Kidney (tissue), 13 donors: ENCODE measurements at regions not wholly inside any gene's neighbourhood (a gene's known extent, or its start where the extent isn't known, plus 50 kb on each side); places are given as distances from the start of the nearest gene placed in this dataset.

Source experiments
- DNase-seq, 5 donors: peaks; one replicate each; pipeline ENCODE4 v3.0.0-alpha.2; 2013 to 2020
- FAIRE-seq: peaks from 2 replicates; lab custom pipeline; 2012; peaks lifted over from hg19 to GRCh38; lab: Jason Lieb, UNC
- H3K27ac ChIP-seq, 2 donors: one replicate each; pipeline ENCODE4 v1.7.0; 2013; ENCODE audit warnings: low read depth in 2 of 2, low read length in 2 of 2, inconsistent platforms in 1 of 2
- H3K27me3 ChIP-seq: one replicate; pipeline ENCODE4 v1.7.1; 2013; ENCODE audit warnings: low read length, inconsistent platforms; ENCODE audit not compliant: control insufficient read depth, insufficient read depth
- H3K36me3 ChIP-seq, 3 donors: one replicate each; pipeline versions ENCODE4 v1.7.0 to v1.7.1; 2013; ENCODE audit warnings: low read length in 3 of 3, control low read depth in 1 of 3, inconsistent platforms in 1 of 3; ENCODE audit not compliant: insufficient read depth in 3 of 3, control insufficient read depth in 2 of 3
- H3K4me1 ChIP-seq, 3 donors: one replicate each; pipeline versions ENCODE4 v1.7.0 to v1.7.1; 2013; ENCODE audit warnings: low read length in 3 of 3, inconsistent platforms in 1 of 3, low read depth in 1 of 3; ENCODE audit not compliant: control insufficient read depth in 2 of 3, insufficient read depth in 2 of 3
- H3K4me3 ChIP-seq, 3 donors: one replicate each; pipeline versions ENCODE4 v1.7.0 to v1.8.1; 2013; ENCODE audit warnings: low read length in 3 of 3, control low read depth in 1 of 3, inconsistent platforms in 1 of 3
- H3K9ac ChIP-seq, 3 donors: one replicate each; pipeline versions ENCODE4 v1.7.0 to v1.7.1; 2013; ENCODE audit warnings: low read length in 3 of 3, control low read depth in 1 of 3, inconsistent platforms in 1 of 3
- H3K9me3 ChIP-seq, 3 donors: one replicate each; pipeline versions ENCODE4 v1.7.0 to v1.7.1; 2013; ENCODE audit warnings: low read length in 3 of 3, control low read depth in 1 of 3, inconsistent platforms in 1 of 3; ENCODE audit not compliant: control insufficient read depth in 2 of 3, insufficient read depth in 1 of 3
- CTCF ChIP-seq: IDR thresholded peaks from 3 replicates; pipeline ENCODE4 v1.5.1; 2012; ENCODE audit warnings: mild to moderate bottlenecking, moderate library complexity, borderline replicate concordance; ENCODE audit not compliant: insufficient read depth; ENCODE audit errors: extremely low read depth
- intact Hi-C: fragments of 100-400 bp; cut with DNase I; formaldehyde crosslinking; loops from one replicate; pipeline ENCODE4 v1.11.1; 2022
- donor health status: control.
- donor health status: control.
- donor health status: control.
- donor health status: control.
- donor health status: control.
- donor health status: DM: yes; HTN: yes; CAD: no.
- donor health status: Normal renal cell carcinoma (clear cell type).

- H3K36me3 ChIP-seq, result no peaks in the 10 kb centered on the region
- no peak for TF ChIP-seq CTCF
These were observed 1128.6 kb downstream of the SLC16A7 start for GRCh38 chr12:60724475-60724874.

GRCh38 chr12:60724984-60725383 lies 1129.2 kb downstream of the SLC16A7 start:
- intact Hi-C loops, result no loop called here

More at GRCh38 chr12:60724475-60724874, 1128.6 kb downstream of the SLC16A7 start:
- Histone ChIP-seq H3K4me3 (no peak overlapping the region), H3K4me1 (no peaks in the 10 kb centered on the region), H3K9ac (no peak overlapping the region), H3K9me3 (no peaks in the 10 kb centered on the region), H3K27ac (no peak overlapping the region), H3K27me3 (no peaks in the 10 kb centered on the region)
- intact Hi-C loops, result no loop called here
- FAIRE-seq, result no peak
- DNase-seq, result no peak

GRCh38 chr12:60752589-60752988 lies 1156.8 kb downstream of the SLC16A7 start:
- Histone ChIP-seq H3K4me3 (no peak overlapping the region), H3K27ac (no peak overlapping the region), H3K27me3 (no peaks in the 10 kb centered on the region), H3K4me1 (no peaks in the 10 kb centered on the region), H3K36me3 (no peaks in the 10 kb centered on the region), H3K9me3 (no peaks in the 10 kb centered on the region), H3K9ac (no peak overlapping the region)
- TF ChIP-seq CTCF, result no peak
- no peak for FAIRE-seq
- no peak for DNase-seq
- intact Hi-C loops, result no loop called here

More at GRCh38 chr12:60724984-60725383, 1129.2 kb downstream of the SLC16A7 start:
- TF ChIP-seq CTCF, result no peak
- FAIRE-seq (no peak), DNase-seq (no peak)
- no peak overlapping the region for H3K9ac ChIP-seq
- H3K27me3 ChIP-seq, result no peaks in the 10 kb centered on the region
- H3K27ac ChIP-seq, result no peak overlapping the region
- no peak overlapping the region for H3K4me3 ChIP-seq
- H3K36me3 ChIP-seq, result no peaks in the 10 kb centered on the region
- H3K4me1 ChIP-seq, result no peaks in the 10 kb centered on the region
- H3K9me3 ChIP-seq, result no peaks in the 10 kb centered on the region

- Histone ChIP-seq H3K4me3 (no peak overlapping the region), H3K27me3 (no peaks in the 10 kb centered on the region), H3K36me3 (no peaks in the 10 kb centered on the region), H3K9ac (no peak overlapping the region), H3K27ac (no peak overlapping the region), H3K9me3 (no peaks in the 10 kb centered on the region), H3K4me1 (no peaks in the 10 kb centered on the region)
- FAIRE-seq (no peak), DNase-seq (no peak)
- intact Hi-C loops, result no loop called here
- no peak for TF ChIP-seq CTCF
These were observed 1162.4 kb downstream of the SLC16A7 start for GRCh38 chr12:60758224-60758623.
